ENCODE measurements at regions not wholly inside any gene's neighbourhood (a gene's known extent, or its start where the extent isn't known, plus 50 kb on each side); places are given as distances from the start of the nearest gene placed in this dataset.

GRCh38 chr11:96696731-96697130 is 306.9 kb downstream of the JRKL start:
- no peak for TF ChIP-seq CTCF (IDR thresholded peaks at IDR 0.05)

- TF ChIP-seq CTCF (IDR thresholded peaks at IDR 0.05): no peak
Measured at GRCh38 chr11:96697466-96697865, 307.7 kb downstream of the JRKL start.

- no peak for TF ChIP-seq CTCF (IDR thresholded peaks at IDR 0.05)
Measured at GRCh38 chr11:96704847-96705246, 315.0 kb downstream of the JRKL start.

GRCh38 chr11:96706761-96707160 is 316.9 kb downstream of the JRKL start:
- TF ChIP-seq CTCF (IDR thresholded peaks at IDR 0.05): no peak

- TF ChIP-seq CTCF (IDR thresholded peaks at IDR 0.05): no peak
Measured at GRCh38 chr11:96707273-96707672, 317.5 kb downstream of the JRKL start.

GRCh38 chr11:96708219-96708878 is 318.5 kb downstream of the JRKL start:
- no peak for TF ChIP-seq CTCF (IDR thresholded peaks at IDR 0.05)

- TF ChIP-seq CTCF (IDR thresholded peaks at IDR 0.05): no peak
Measured at GRCh38 chr11:96713301-96713700, 323.5 kb downstream of the JRKL start.

GRCh38 chr11:96714689-96715088 is 324.9 kb downstream of the JRKL start:
- TF ChIP-seq CTCF (IDR thresholded peaks at IDR 0.05): no peak
